GM19193 (cell line): ENCODE measurements at regions not wholly inside any gene's neighbourhood (a gene's known extent, or its start where the extent isn't known, plus 50 kb on each side); places are given as distances from the start of the nearest gene placed in this dataset.

Source experiments
- POLR2A ChIP-seq: IDR thresholded peaks from 4 replicates; pipeline ENCODE4 v1.6.1; 2011; ENCODE audit not compliant: insufficient read depth, insufficient read length; ENCODE audit errors: extremely low read depth

GRCh38 chr4:53924333-53925049 is 139.9 kb downstream of the CHIC2 start:
- TF ChIP-seq POLR2A: no peak

- no peak for TF ChIP-seq POLR2A
Measured at GRCh38 chr4:53923921-53924320, 140.5 kb downstream of the CHIC2 start.

GRCh38 chr4:53921856-53922255 is 142.5 kb downstream of the CHIC2 start:
- TF ChIP-seq POLR2A: no peak

GRCh38 chr4:53920883-53921282 is 143.5 kb downstream of the CHIC2 start:
- no peak for TF ChIP-seq POLR2A

- TF ChIP-seq POLR2A: no peak
Measured at GRCh38 chr4:53920116-53920515, 144.3 kb downstream of the CHIC2 start.

GRCh38 chr4:53919535-53919934 is 144.9 kb downstream of the CHIC2 start:
- TF ChIP-seq POLR2A: no peak

GRCh38 chr4:53917729-53918128 is 146.7 kb downstream of the CHIC2 start:
- no peak for TF ChIP-seq POLR2A

- no peak for TF ChIP-seq POLR2A
Measured at GRCh38 chr4:53916431-53916889, 147.9 kb downstream of the CHIC2 start.

- TF ChIP-seq POLR2A: no peak
Measured at GRCh38 chr4:53914313-53915016, 149.9 kb downstream of the CHIC2 start.

GRCh38 chr4:53913771-53914170 is 150.6 kb downstream of the CHIC2 start:
- TF ChIP-seq POLR2A: no peak

GRCh38 chr4:53912766-53913497 is 151.5 kb downstream of the CHIC2 start:
- no peak for TF ChIP-seq POLR2A

- TF ChIP-seq POLR2A: no peak
Measured at GRCh38 chr4:53908661-53909078, 155.7 kb downstream of the CHIC2 start.

GRCh38 chr4:53907772-53908171 is 156.6 kb downstream of the CHIC2 start:
- no peak for TF ChIP-seq POLR2A

- TF ChIP-seq POLR2A: no peak
Measured at GRCh38 chr4:53906606-53907190, 157.7 kb downstream of the CHIC2 start.

- TF ChIP-seq POLR2A: no peak
Measured at GRCh38 chr4:53905941-53906377, 158.4 kb downstream of the CHIC2 start.
